GM12878 (cell line): ENCODE measurements at regions not wholly inside any gene's neighbourhood (a gene's known extent, or its start where the extent isn't known, plus 50 kb on each side); places are given as distances from the start of the nearest gene placed in this dataset.

Source experiments
- ATAC-seq: fragments of 200-7000 bp; cut with Tn5 transposase; 3 replicates; pipeline ENCODE4 v1.9.1; 2020; ENCODE audit warnings: mild to moderate bottlenecking, moderate library complexity
- BruUV-seq: library from RNA; stranded (reverse); fragments of 400-500 nt; replicated peaks from 2 replicates; lab custom pipeline; 2021; lab: Mats Ljungman, UMichigan
- CTCF ChIA-PET: fragments of 300-600 bp; sonication (Branson Sonifier 250); formaldehyde crosslinking; extraction: SDS; loops from one replicate; lab custom pipeline; 2021; ENCODE audit warnings: inconsistent platforms; lab: Yijun Ruan, JAX
- POLR2A ChIA-PET: fragments of 350-600 bp; formaldehyde crosslinking; extraction: SDS; loops from one replicate; lab custom pipeline; 2021; ENCODE audit warnings: inconsistent platforms; lab: Charles Lee
- RAD21 ChIA-PET: fragments of 300-600 bp; sonication (Branson Sonifier 250); formaldehyde crosslinking; loops from one replicate; lab custom pipeline; 2023; ENCODE audit warnings: antibody characterized with exemption; ENCODE audit not compliant: unreplicated experiment; lab: Charles Lee
- SMC1A ChIA-PET: fragments of 300-600 bp; sonication (Branson Sonifier 250); formaldehyde crosslinking; loops from one replicate; lab custom pipeline; 2023; ENCODE audit not compliant: unreplicated experiment, uncharacterized antibody; lab: Charles Lee
- DNase-seq: peaks from one replicate; pipeline ENCODE4 v3.0.0-alpha.2; 2011; ENCODE audit warnings: low read depth, low spot score
- FAIRE-seq: peaks from 3 replicates; lab custom pipeline; 2011; peaks lifted over from hg19 to GRCh38; lab: Jason Lieb, UNC
- H2AFZ ChIP-seq: 2 replicates; pipeline ENCODE4 v1.6.0; 2011; ENCODE audit warnings: low read depth, low read length, control low read depth; ENCODE audit not compliant: control insufficient read depth
- H3K27ac ChIP-seq: 2 replicates; pipeline ENCODE4 v1.5.1; 2011; ENCODE audit warnings: control low read depth; ENCODE audit not compliant: control insufficient read depth, insufficient read depth
- H3K27me3 ChIP-seq, 2 experiments: replicated peaks in 1 of 2; 2 replicates each; pipeline versions ENCODE4 v1.6.0 to v1.6.1; 2011; ENCODE audit warnings: low read length in 1 of 2; ENCODE audit not compliant: control insufficient read depth in 2 of 2, insufficient read depth in 2 of 2
- H3K36me3 ChIP-seq, 2 experiments: 2 replicates each; pipeline ENCODE4 v1.5.1; 2011; ENCODE audit warnings: low read length in 1 of 2; ENCODE audit not compliant: control insufficient read depth in 2 of 2, insufficient read depth in 2 of 2
- H3K4me1 ChIP-seq: 2 replicates; pipeline ENCODE4 v1.6.1; 2011; ENCODE audit warnings: mild to moderate bottlenecking, low read length, moderate library complexity, mixed read lengths; ENCODE audit not compliant: control insufficient read depth, insufficient read depth
- H3K4me2 ChIP-seq: 2 replicates; pipeline ENCODE4 v1.6.0; 2011; ENCODE audit warnings: control low read depth; ENCODE audit not compliant: control insufficient read depth, insufficient read depth
- H3K4me3 ChIP-seq: fragments of 200-600 bp; sonication (generic); 2 replicates; pipeline ENCODE4 v1.5.1; 2016
- H3K79me2 ChIP-seq: 2 replicates; pipeline ENCODE4 v1.6.0; 2011; ENCODE audit warnings: low read length; ENCODE audit not compliant: control insufficient read depth, insufficient read depth
- H3K9ac ChIP-seq: 2 replicates; pipeline ENCODE4 v1.8.0; 2011; ENCODE audit warnings: low read length, control low read depth, mixed read lengths; ENCODE audit not compliant: control insufficient read depth, insufficient read depth
- H3K9me3 ChIP-seq: replicated peaks from 3 replicates; pipeline ENCODE4 v1.5.1; 2011; ENCODE audit warnings: mild to moderate bottlenecking, low read length; ENCODE audit not compliant: control insufficient read depth, insufficient read depth
- H4K20me1 ChIP-seq: 2 replicates; pipeline ENCODE4 v1.6.0; 2011; ENCODE audit not compliant: control insufficient read depth, insufficient read depth
- BRCA1 ChIP-seq: IDR thresholded peaks from 2 replicates; pipeline ENCODE4 v1.6.1; 2011; ENCODE audit warnings: low read depth, low read length, improper control_type of control experiment
- CREM ChIP-seq: IDR thresholded peaks from 2 replicates; pipeline ENCODE4 v1.6.1; 2014; ENCODE audit warnings: antibody characterized with exemption, low read depth
- GABPA ChIP-seq: IDR thresholded peaks from 2 replicates; pipeline ENCODE4 v1.6.1; 2014; ENCODE audit warnings: antibody characterized with exemption, low read depth, mild to moderate bottlenecking, inconsistent platforms
- MYC ChIP-seq: IDR thresholded peaks from 2 replicates; pipeline ENCODE4 v1.6.1; 2011; ENCODE audit warnings: mild to moderate bottlenecking, low read length, moderate library complexity, inconsistent platforms; ENCODE audit not compliant: insufficient read depth, insufficient replicate concordance, insufficient read length, severe bottlenecking
- NFYA ChIP-seq: IDR thresholded peaks from 2 replicates; pipeline ENCODE4 v1.6.1; 2011; ENCODE audit warnings: low read depth, mild to moderate bottlenecking, low read length, improper control_type of control experiment, borderline replicate concordance
- NR2F1 ChIP-seq: fragments of 450-650 bp; conservative IDR thresholded peaks from 2 replicates; pipeline ENCODE4 v1.6.1; 2017; ENCODE audit warnings: mild to moderate bottlenecking
- PML ChIP-seq: IDR thresholded peaks from 2 replicates; pipeline ENCODE4 v1.6.1; 2012; ENCODE audit warnings: low read length, inconsistent platforms
- SKIL ChIP-seq: fragments of 450-650 bp; IDR thresholded peaks from 2 replicates; pipeline ENCODE4 v1.6.1; 2017; ENCODE audit warnings: mild to moderate bottlenecking, low read depth, inconsistent platforms; ENCODE audit not compliant: poor library complexity, severe bottlenecking
- YBX1 ChIP-seq: fragments of 450-650 bp; IDR thresholded peaks from 2 replicates; pipeline ENCODE4 v1.6.1; 2016; ENCODE audit warnings: antibody characterized with exemption
- WGBS: methylation state at CpG from one replicate; pipeline ENCODE4 v1.1.6; 2016; ENCODE audit warnings: low lambda C conversion rate; ENCODE audit not compliant: insufficient replicate concordance, insufficient coverage; ENCODE audit errors: missing lambda C conversion rate; 5-methylcytosine and 5-hydroxymethylcytosine counted together
- in situ Hi-C: fragments of 300-500 bp; cut with MboI; formaldehyde crosslinking; loops from 9 replicates; pipeline ENCODE4 v1.14.3; 2018; ENCODE audit warnings: mixed read lengths
- intact Hi-C: fragments of 100-400 bp; cut with micrococcal nuclease; formaldehyde crosslinking; loops from one replicate; pipeline ENCODE4 v1.14.2; 2022; ENCODE audit not compliant: unreplicated experiment
- TF ChIP-seq, protein P1 (sequence below): fragments of 450-650 bp; IDR thresholded peaks from 2 replicates; pipeline ENCODE4 v1.6.1; 2017; ENCODE audit warnings: antibody characterized with exemption, mild to moderate bottlenecking, moderate library complexity
- TF ChIP-seq, protein P2 (sequence below): IDR thresholded peaks from 2 replicates; pipeline ENCODE4 v1.6.1; 2011; ENCODE audit warnings: mild to moderate bottlenecking, low read depth, low read length, moderate library complexity; ENCODE audit not compliant: insufficient replicate concordance
- TF ChIP-seq, protein P3 (sequence below): fragments of 450-650 bp; formaldehyde crosslinking; IDR thresholded peaks from 2 replicates; pipeline ENCODE4 v1.5.0; 2022; ENCODE audit warnings: mild to moderate bottlenecking, missing genetic modification characterization

- intact Hi-C loops = no loop called here
- no TSS peak for BruUV-seq
- H3K4me3 ChIP-seq = no peak overlapping the region
- ChIA-PET POLR2A (no interaction called here), SMC1A (no interaction called here), CTCF (no interaction called here), RAD21 (no interaction called here)
- DNase-seq (no peak), FAIRE-seq (no peak), ATAC-seq (no peak)
- H3K9ac ChIP-seq = no peak overlapping the region
- in situ Hi-C loops = no loop called here
- no peak overlapping the region for H3K27ac ChIP-seq
- no peaks in the 10 kb centered on the region for H3K36me3 ChIP-seq
- no peak overlapping the region for H2AFZ ChIP-seq
- no peaks in the 10 kb centered on the region for H3K27me3 ChIP-seq
- 57% methylated on average over 3 of the region's 3 CpGs for WGBS
- H3K4me2 ChIP-seq = no peak overlapping the region
- H4K20me1 ChIP-seq = no peaks in the 10 kb centered on the region
- no peaks in the 10 kb centered on the region for H3K4me1 ChIP-seq
- H3K79me2 ChIP-seq = no peaks in the 10 kb centered on the region
- no peaks in the 10 kb centered on the region for H3K9me3 ChIP-seq
- TF ChIP-seq BRCA1 = no peak
- TF ChIP-seq NFYA = no peak
- TF ChIP-seq YBX1 = no peak
- TF ChIP-seq NR2F1 = no peak
- no peak for TF ChIP-seq MYC
- TF ChIP-seq, protein P1, sequence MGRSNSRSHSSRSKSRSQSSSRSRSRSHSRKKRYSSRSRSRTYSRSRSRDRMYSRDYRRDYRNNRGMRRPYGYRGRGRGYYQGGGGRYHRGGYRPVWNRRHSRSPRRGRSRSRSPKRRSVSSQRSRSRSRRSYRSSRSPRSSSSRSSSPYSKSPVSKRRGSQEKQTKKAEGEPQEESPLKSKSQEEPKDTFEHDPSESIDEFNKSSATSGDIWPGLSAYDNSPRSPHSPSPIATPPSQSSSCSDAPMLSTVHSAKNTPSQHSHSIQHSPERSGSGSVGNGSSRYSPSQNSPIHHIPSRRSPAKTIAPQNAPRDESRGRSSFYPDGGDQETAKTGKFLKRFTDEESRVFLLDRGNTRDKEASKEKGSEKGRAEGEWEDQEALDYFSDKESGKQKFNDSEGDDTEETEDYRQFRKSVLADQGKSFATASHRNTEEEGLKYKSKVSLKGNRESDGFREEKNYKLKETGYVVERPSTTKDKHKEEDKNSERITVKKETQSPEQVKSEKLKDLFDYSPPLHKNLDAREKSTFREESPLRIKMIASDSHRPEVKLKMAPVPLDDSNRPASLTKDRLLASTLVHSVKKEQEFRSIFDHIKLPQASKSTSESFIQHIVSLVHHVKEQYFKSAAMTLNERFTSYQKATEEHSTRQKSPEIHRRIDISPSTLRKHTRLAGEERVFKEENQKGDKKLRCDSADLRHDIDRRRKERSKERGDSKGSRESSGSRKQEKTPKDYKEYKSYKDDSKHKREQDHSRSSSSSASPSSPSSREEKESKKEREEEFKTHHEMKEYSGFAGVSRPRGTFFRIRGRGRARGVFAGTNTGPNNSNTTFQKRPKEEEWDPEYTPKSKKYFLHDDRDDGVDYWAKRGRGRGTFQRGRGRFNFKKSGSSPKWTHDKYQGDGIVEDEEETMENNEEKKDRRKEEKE = no peak
- TF ChIP-seq, protein P2, sequence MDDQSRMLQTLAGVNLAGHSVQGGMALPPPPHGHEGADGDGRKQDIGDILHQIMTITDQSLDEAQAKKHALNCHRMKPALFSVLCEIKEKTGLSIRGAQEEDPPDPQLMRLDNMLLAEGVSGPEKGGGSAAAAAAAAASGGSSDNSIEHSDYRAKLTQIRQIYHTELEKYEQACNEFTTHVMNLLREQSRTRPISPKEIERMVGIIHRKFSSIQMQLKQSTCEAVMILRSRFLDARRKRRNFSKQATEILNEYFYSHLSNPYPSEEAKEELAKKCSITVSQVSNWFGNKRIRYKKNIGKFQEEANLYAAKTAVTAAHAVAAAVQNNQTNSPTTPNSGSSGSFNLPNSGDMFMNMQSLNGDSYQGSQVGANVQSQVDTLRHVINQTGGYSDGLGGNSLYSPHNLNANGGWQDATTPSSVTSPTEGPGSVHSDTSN = no peak
- no peak for TF ChIP-seq CREM
- TF ChIP-seq PML = no peak
- TF ChIP-seq SKIL = no peak
- TF ChIP-seq, protein P3, sequence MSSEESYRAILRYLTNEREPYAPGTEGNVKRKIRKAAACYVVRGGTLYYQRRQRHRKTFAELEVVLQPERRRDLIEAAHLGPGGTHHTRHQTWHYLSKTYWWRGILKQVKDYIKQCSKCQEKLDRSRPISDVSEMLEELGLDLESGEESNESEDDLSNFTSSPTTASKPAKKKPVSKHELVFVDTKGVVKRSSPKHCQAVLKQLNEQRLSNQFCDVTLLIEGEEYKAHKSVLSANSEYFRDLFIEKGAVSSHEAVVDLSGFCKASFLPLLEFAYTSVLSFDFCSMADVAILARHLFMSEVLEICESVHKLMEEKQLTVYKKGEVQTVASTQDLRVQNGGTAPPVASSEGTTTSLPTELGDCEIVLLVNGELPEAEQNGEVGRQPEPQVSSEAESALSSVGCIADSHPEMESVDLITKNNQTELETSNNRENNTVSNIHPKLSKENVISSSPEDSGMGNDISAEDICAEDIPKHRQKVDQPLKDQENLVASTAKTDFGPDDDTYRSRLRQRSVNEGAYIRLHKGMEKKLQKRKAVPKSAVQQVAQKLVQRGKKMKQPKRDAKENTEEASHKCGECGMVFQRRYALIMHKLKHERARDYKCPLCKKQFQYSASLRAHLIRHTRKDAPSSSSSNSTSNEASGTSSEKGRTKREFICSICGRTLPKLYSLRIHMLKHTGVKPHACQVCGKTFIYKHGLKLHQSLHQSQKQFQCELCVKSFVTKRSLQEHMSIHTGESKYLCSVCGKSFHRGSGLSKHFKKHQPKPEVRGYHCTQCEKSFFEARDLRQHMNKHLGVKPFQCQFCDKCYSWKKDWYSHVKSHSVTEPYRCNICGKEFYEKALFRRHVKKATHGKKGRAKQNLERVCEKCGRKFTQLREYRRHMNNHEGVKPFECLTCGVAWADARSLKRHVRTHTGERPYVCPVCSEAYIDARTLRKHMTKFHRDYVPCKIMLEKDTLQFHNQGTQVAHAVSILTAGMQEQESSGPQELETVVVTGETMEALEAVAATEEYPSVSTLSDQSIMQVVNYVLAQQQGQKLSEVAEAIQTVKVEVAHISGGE = no peak
- TF ChIP-seq GABPA = no peak
Observed at GRCh38 chr1:232579958-232580941, 49.7 kb downstream of the SIPA1L2 start.
